T-cell (primary cell): ENCODE measurements at regions not wholly inside any gene's neighbourhood (a gene's known extent, or its start where the extent isn't known, plus 50 kb on each side); places are given as distances from the start of the nearest gene placed in this dataset.
"Not testable (repeated sequence)": the region's sequence is repeated elsewhere in the genome, so short reads cannot be mapped to it uniquely, and the experiment has no call there.

Experiments
- ATAC-seq, 4 experiments: fragments of 200-7000 bp in 3 of 4; fragments of 150-1000 bp in 1 of 4; cut with Tn5 transposase; replicated peaks in 1 of 4; 1 replicate in 3 of 4; 2 replicates in 1 of 4; pipeline ENCODE4 v1.10.0; 2021; ENCODE audit warnings: moderate library complexity in 3 of 4, mild to moderate bottlenecking in 2 of 4, moderate number of reproducible peaks in 1 of 4
- CTCF ChIA-PET, 2 donors: fragments of 300-600 bp; sonication (Branson Sonifier 250); formaldehyde crosslinking; loops; one replicate each; lab custom pipeline; 2022; ENCODE audit warnings: antibody characterized with exemption in 2 of 2; lab: Charles Lee
- POLR2A ChIA-PET, 2 donors: fragments of 300-600 bp; sonication (Branson Sonifier 250); formaldehyde crosslinking; loops; one replicate each; lab custom pipeline; 2022; ENCODE audit warnings: antibody characterized with exemption in 2 of 2; lab: Charles Lee
- DNase-seq, 35 experiments: peaks; one replicate each; pipeline versions ENCODE4 v3.0.0 to v3.0.0-alpha.2; 2013 to 2023
- H3K27ac ChIP-seq: one replicate; pipeline ENCODE4 v1.5.1; 2013; ENCODE audit warnings: low read length
- H3K27me3 ChIP-seq, 2 experiments: replicated peaks in 1 of 2; 1 replicate in 1 of 2; 2 replicates in 1 of 2; pipeline versions ENCODE4 v1.6.1 to v1.7.0; 2013; ENCODE audit warnings: low read length in 1 of 2, mixed read lengths in 1 of 2; ENCODE audit not compliant: control insufficient read depth in 2 of 2, insufficient read depth in 2 of 2; ENCODE audit errors: extremely low read depth in 1 of 2
- H3K36me3 ChIP-seq, 2 donors: 1 replicate in 1 of 2; 2 replicates in 1 of 2; pipeline versions ENCODE4 v1.6.1 to v1.7.0; 2013; ENCODE audit warnings: low read length in 1 of 2; ENCODE audit not compliant: control insufficient read depth in 2 of 2, insufficient read depth in 1 of 2; ENCODE audit errors: extremely low read depth in 1 of 2
- H3K4me1 ChIP-seq, 2 experiments: 1 replicate in 1 of 2; 2 replicates in 1 of 2; pipeline versions ENCODE4 v1.6.1 to v1.7.0; 2013; ENCODE audit warnings: low read length in 2 of 2, mixed read lengths in 1 of 2; ENCODE audit not compliant: insufficient read depth in 2 of 2, control insufficient read depth in 1 of 2; ENCODE audit errors: extremely low read depth in 1 of 2
- H3K4me3 ChIP-seq, 2 donors: 1 replicate in 1 of 2; 2 replicates in 1 of 2; pipeline versions ENCODE4 v1.5.1 to v1.7.0; 2013; ENCODE audit warnings: mild to moderate bottlenecking in 2 of 2, low read length in 1 of 2, moderate library complexity in 1 of 2; ENCODE audit not compliant: control insufficient read depth in 1 of 2; ENCODE audit errors: extremely low read depth in 1 of 2
- H3K9me3 ChIP-seq: 2 replicates; pipeline ENCODE4 v1.7.0; 2013
- H3K27ac Mint-ChIP-seq, 2 donors: one replicate each; pipeline ENCODE4 v1.8.0; 2020 to 2021; ENCODE audit warnings: mild to moderate bottlenecking in 2 of 2, mixed read lengths in 2 of 2
- H3K27me3 Mint-ChIP-seq, 2 donors: one replicate each; pipeline ENCODE4 v1.8.0; 2021 to 2022; ENCODE audit warnings: mixed read lengths in 2 of 2
- H3K36me3 Mint-ChIP-seq: one replicate; pipeline ENCODE4 v1.8.0; 2021; ENCODE audit warnings: mixed read lengths
- H3K4me1 Mint-ChIP-seq, 3 donors: one replicate each; pipeline ENCODE4 v1.8.0; 2020 to 2022; ENCODE audit warnings: mixed read lengths in 3 of 3, mild to moderate bottlenecking in 1 of 3
- H3K4me3 Mint-ChIP-seq, 3 donors: one replicate each; pipeline ENCODE4 v1.8.0; 2020 to 2022; ENCODE audit warnings: mild to moderate bottlenecking in 3 of 3, mixed read lengths in 3 of 3, moderate library complexity in 3 of 3
- H3K9me3 Mint-ChIP-seq, 3 donors: one replicate each; pipeline ENCODE4 v1.8.0; 2020 to 2022; ENCODE audit warnings: mixed read lengths in 3 of 3
- WGBS: methylation state at CpG from one replicate; pipeline ENCODE4 v1.1.5; 2013; ENCODE audit warnings: missing lambda C conversion rate; ENCODE audit not compliant: insufficient coverage; 5-methylcytosine and 5-hydroxymethylcytosine counted together

- H3K9me3 ChIP-seq, POLR2A ChIA-PET, CTCF ChIA-PET, DNase-seq, H3K4me3 ChIP-seq, H3K27ac ChIP-seq, H3K4me1 ChIP-seq, ATAC-seq, H3K4me1 Mint-ChIP-seq, H3K4me3 Mint-ChIP-seq, H3K36me3 ChIP-seq, H3K27me3 Mint-ChIP-seq, H3K27ac Mint-ChIP-seq, H3K9me3 Mint-ChIP-seq, H3K36me3 Mint-ChIP-seq: not testable (repeated sequence)
- 57% methylated on average over 2 of the region's 8 CpGs for WGBS
- peaks cover 0 to 14% of the 10 kb centered on the region in 2 experiments for H3K27me3 ChIP-seq
These were observed 349.1 kb downstream of the SHANK2 start for GRCh38 chr11:70903229-70903628.

- no peaks in the 10 kb centered on the region for H3K9me3 ChIP-seq
- ATAC-seq, result no peak
- H3K27ac Mint-ChIP-seq, result no peak overlapping the region
- H3K4me3 Mint-ChIP-seq, result no peak overlapping the region
- WGBS, result 87% methylated on average over 9 of the region's 12 CpGs
- DNase-seq, result no peak
- no peaks in the 10 kb centered on the region for H3K36me3 Mint-ChIP-seq
- no peak overlapping the region for H3K27ac ChIP-seq
- ChIA-PET POLR2A (no interaction called here), CTCF (no interaction called here)
- no peaks in the 10 kb centered on the region for H3K36me3 ChIP-seq
- H3K4me1 Mint-ChIP-seq, result peaks cover 0 to 3% (median 0%) of the 10 kb centered on the region in 3 donors
- H3K27me3 Mint-ChIP-seq, result peaks cover 9 to 12% of the 10 kb centered on the region in 2 donors
- H3K4me1 ChIP-seq, result no peaks in the 10 kb centered on the region
- no peaks in the 10 kb centered on the region for H3K9me3 Mint-ChIP-seq
- H3K4me3 ChIP-seq, result no peak overlapping the region
- H3K27me3 ChIP-seq, result peaks cover 0 to 20% of the 10 kb centered on the region in 2 experiments
These were observed 346.3 kb downstream of the SHANK2 start for GRCh38 chr11:70906101-70906500.

- no peak for ATAC-seq
These were observed 344.2 kb downstream of the SHANK2 start for GRCh38 chr11:70908223-70908622.

GRCh38 chr11:70910835-70911234, 341.5 kb downstream of the SHANK2 start:
- DNase-seq (no peak), ATAC-seq (no peak)
- CTCF ChIA-PET, result no interaction called here
- Histone ChIP-seq H3K27me3 (peaks cover 0 to 24% of the 10 kb centered on the region in 2 experiments), H3K27ac (no peak overlapping the region), H3K4me3 (no peak overlapping the region), H3K9me3 (no peaks in the 10 kb centered on the region), H3K36me3 (no peaks in the 10 kb centered on the region), H3K4me1 (no peaks in the 10 kb centered on the region)
- Mint-ChIP-seq H3K27ac (no peak overlapping the region), H3K9me3 (no peaks in the 10 kb centered on the region), H3K4me3 (no peak overlapping the region), H3K36me3 (no peaks in the 10 kb centered on the region), H3K27me3 (peaks cover 15 to 22% of the 10 kb centered on the region in 2 donors), H3K4me1 (no peaks in the 10 kb centered on the region)
- no CpG with 5 or more reads among the region's 7 CpGs for WGBS
- POLR2A ChIA-PET, result no interaction called here

More at GRCh38 chr11:70908223-70908622, 344.2 kb downstream of the SHANK2 start:
- ChIA-PET POLR2A (no interaction called here), CTCF (no interaction called here)
- Mint-ChIP-seq H3K27me3 (peaks cover 10 to 20% of the 10 kb centered on the region in 2 donors), H3K27ac (no peak overlapping the region), H3K4me1 (no peaks in the 10 kb centered on the region), H3K9me3 (no peaks in the 10 kb centered on the region), H3K36me3 (no peaks in the 10 kb centered on the region), H3K4me3 (no peak overlapping the region)
- Histone ChIP-seq H3K4me3 (no peak overlapping the region), H3K36me3 (no peaks in the 10 kb centered on the region), H3K4me1 (no peaks in the 10 kb centered on the region), H3K27me3 (peaks cover 0 to 18% of the 10 kb centered on the region in 2 experiments), H3K9me3 (no peaks in the 10 kb centered on the region), H3K27ac (no peak overlapping the region)
- 89% methylated on average over 8 of the region's 9 CpGs for WGBS
- DNase-seq, result no peak

GRCh38 chr11:70912226-70912840, 340.0 kb downstream of the SHANK2 start:
- H3K9me3 Mint-ChIP-seq, result no peaks in the 10 kb centered on the region
- CTCF ChIA-PET, result no interaction called here
- no peak overlapping the region for H3K27ac Mint-ChIP-seq
- Histone ChIP-seq H3K27me3 (peaks cover 0 to 18% of the 10 kb centered on the region in 2 experiments), H3K27ac (no peak overlapping the region), H3K4me3 (no peak overlapping the region), H3K4me1 (no peaks in the 10 kb centered on the region), H3K36me3 (no peaks in the 10 kb centered on the region), H3K9me3 (no peaks in the 10 kb centered on the region)
- no peak overlapping the region for H3K4me3 Mint-ChIP-seq
- no peaks in the 10 kb centered on the region for H3K4me1 Mint-ChIP-seq
- POLR2A ChIA-PET, result no interaction called here
- DNase-seq (no peak), ATAC-seq (no peak)
- WGBS, result 20% methylated on average over 3 of the region's 11 CpGs
- no peaks in the 10 kb centered on the region for H3K36me3 Mint-ChIP-seq
- H3K27me3 Mint-ChIP-seq, result peaks cover 22 to 23% of the 10 kb centered on the region in 2 donors

- Histone ChIP-seq H3K9me3 (no peaks in the 10 kb centered on the region), H3K4me3 (no peak overlapping the region), H3K27me3 (peaks cover 0 to 18% of the 10 kb centered on the region in 2 experiments), H3K27ac (no peak overlapping the region), H3K36me3 (no peaks in the 10 kb centered on the region), H3K4me1 (no peaks in the 10 kb centered on the region)
- 71% methylated on average over 10 of the region's 13 CpGs for WGBS
- DNase-seq (no peak), ATAC-seq (no peak)
- CTCF ChIA-PET, result no interaction called here
- no peak overlapping the region for H3K27ac Mint-ChIP-seq
- H3K9me3 Mint-ChIP-seq, result peaks cover 0 to 4% (median 0%) of the 10 kb centered on the region in 3 donors
- H3K4me3 Mint-ChIP-seq, result no peak overlapping the region
- peaks cover 16 to 27% of the 10 kb centered on the region in 2 donors for H3K27me3 Mint-ChIP-seq
- H3K36me3 Mint-ChIP-seq, result no peaks in the 10 kb centered on the region
- H3K4me1 Mint-ChIP-seq, result no peaks in the 10 kb centered on the region
- POLR2A ChIA-PET, result no interaction called here
These were observed 338.6 kb downstream of the SHANK2 start for GRCh38 chr11:70913715-70914231.
